ENCODE measurements at regions not wholly inside any gene's neighbourhood (a gene's known extent, or its start where the extent isn't known, plus 50 kb on each side); places are given as distances from the start of the nearest gene placed in this dataset.

- 92% methylated on average over 3 of the region's 5 CpGs for WGBS (ENCODE audit: insufficient coverage)
- H3K9me3 ChIP-seq (replicated peaks; ENCODE audit: control insufficient read depth, low read depth, low read length): no peaks in the 10 kb centered on the region
- H3K4me1 ChIP-seq (ENCODE audit: control insufficient read depth, insufficient read depth, low read length): no peaks in the 10 kb centered on the region
Measured at GRCh38 chr6:139654309-139654708, 279.9 kb upstream of the CITED2 start.

GRCh38 chr6:139653111-139653510, 278.7 kb upstream of the CITED2 start:
- no peak overlapping the region for H3K4me3 ChIP-seq (ENCODE audit: low read length)
- no peak overlapping the region for H3K27ac ChIP-seq (ENCODE audit: low read length)
- no peak for DNase-seq
- no peaks in the 10 kb centered on the region for H3K4me1 ChIP-seq (ENCODE audit: control insufficient read depth, insufficient read depth, low read length)
- no peaks in the 10 kb centered on the region for H3K36me3 ChIP-seq (ENCODE audit: control insufficient read depth, insufficient read depth, low read length)
- no peaks in the 10 kb centered on the region for H3K27me3 ChIP-seq (ENCODE audit: control insufficient read depth, insufficient read depth, low read length)
- H3K9me3 ChIP-seq (replicated peaks; ENCODE audit: control insufficient read depth, low read depth, low read length): no peaks in the 10 kb centered on the region
- 57% methylated on average over 3 of the region's 4 CpGs for WGBS (ENCODE audit: insufficient coverage)

More at GRCh38 chr6:139654309-139654708, 279.9 kb upstream of the CITED2 start:
- Histone ChIP-seq H3K27ac (ENCODE audit: low read length) (no peak overlapping the region), H3K36me3 (ENCODE audit: control insufficient read depth, insufficient read depth, low read length) (no peaks in the 10 kb centered on the region), H3K27me3 (ENCODE audit: control insufficient read depth, insufficient read depth, low read length) (no peaks in the 10 kb centered on the region), H3K4me3 (ENCODE audit: low read length) (no peak overlapping the region)
- DNase-seq: peak; percentile 9

GRCh38 chr6:139650941-139651340, 276.5 kb upstream of the CITED2 start:
- H3K4me3 ChIP-seq (ENCODE audit: low read length): no peak overlapping the region
- no peaks in the 10 kb centered on the region for H3K4me1 ChIP-seq (ENCODE audit: control insufficient read depth, insufficient read depth, low read length)
- H3K9me3 ChIP-seq (replicated peaks; ENCODE audit: control insufficient read depth, low read depth, low read length): no peaks in the 10 kb centered on the region
- no peaks in the 10 kb centered on the region for H3K36me3 ChIP-seq (ENCODE audit: control insufficient read depth, insufficient read depth, low read length)
- no peak overlapping the region for H3K27ac ChIP-seq (ENCODE audit: low read length)
- no peak for DNase-seq
- no peaks in the 10 kb centered on the region for H3K27me3 ChIP-seq (ENCODE audit: control insufficient read depth, insufficient read depth, low read length)
- 79% methylated on average over 2 of the region's 5 CpGs for WGBS (ENCODE audit: insufficient coverage)

GRCh38 chr6:139649732-139650131, 275.3 kb upstream of the CITED2 start:
- Histone ChIP-seq H3K4me1 (ENCODE audit: control insufficient read depth, insufficient read depth, low read length) (peaks cover 6% of the 10 kb centered on the region), H3K9me3 (replicated peaks; ENCODE audit: control insufficient read depth, low read depth, low read length) (no peaks in the 10 kb centered on the region), H3K27ac (ENCODE audit: low read length) (no peak overlapping the region), H3K36me3 (ENCODE audit: control insufficient read depth, insufficient read depth, low read length) (no peaks in the 10 kb centered on the region), H3K4me3 (ENCODE audit: low read length) (no peak overlapping the region), H3K27me3 (ENCODE audit: control insufficient read depth, insufficient read depth, low read length) (no peaks in the 10 kb centered on the region)
- 75% methylated on average over 3 of the region's 3 CpGs for WGBS (ENCODE audit: insufficient coverage)
- no peak for DNase-seq

GRCh38 chr6:139649128-139649527, 274.7 kb upstream of the CITED2 start:
- Histone ChIP-seq H3K27me3 (ENCODE audit: control insufficient read depth, insufficient read depth, low read length) (no peaks in the 10 kb centered on the region), H3K27ac (ENCODE audit: low read length) (no peak overlapping the region), H3K36me3 (ENCODE audit: control insufficient read depth, insufficient read depth, low read length) (no peaks in the 10 kb centered on the region), H3K4me1 (ENCODE audit: control insufficient read depth, insufficient read depth, low read length) (peaks cover 7% of the 10 kb centered on the region), H3K4me3 (ENCODE audit: low read length) (no peak overlapping the region), H3K9me3 (replicated peaks; ENCODE audit: control insufficient read depth, low read depth, low read length) (no peaks in the 10 kb centered on the region)
- WGBS (ENCODE audit: insufficient coverage): no CpG with 5 or more reads among the region's 2 CpGs
- DNase-seq: no peak

GRCh38 chr6:139648430-139649000, 274.1 kb upstream of the CITED2 start:
- no peaks in the 10 kb centered on the region for H3K27me3 ChIP-seq (ENCODE audit: control insufficient read depth, insufficient read depth, low read length)
- H3K4me1 ChIP-seq (ENCODE audit: control insufficient read depth, insufficient read depth, low read length): peaks cover 7% of the 10 kb centered on the region
- H3K4me3 ChIP-seq (ENCODE audit: low read length): no peak overlapping the region
- no peak overlapping the region for H3K27ac ChIP-seq (ENCODE audit: low read length)
- H3K36me3 ChIP-seq (ENCODE audit: control insufficient read depth, insufficient read depth, low read length): no peaks in the 10 kb centered on the region
- peak; percentile 61 for DNase-seq
- H3K9me3 ChIP-seq (replicated peaks; ENCODE audit: control insufficient read depth, low read depth, low read length): no peaks in the 10 kb centered on the region
- 0% methylated on average over 1 of the region's 7 CpGs for WGBS (ENCODE audit: insufficient coverage)

GRCh38 chr6:139647841-139648240, 273.4 kb upstream of the CITED2 start:
- Histone ChIP-seq H3K4me1 (ENCODE audit: control insufficient read depth, insufficient read depth, low read length) (peaks cover 7% of the 10 kb centered on the region), H3K4me3 (ENCODE audit: low read length) (no peak overlapping the region), H3K27me3 (ENCODE audit: control insufficient read depth, insufficient read depth, low read length) (no peaks in the 10 kb centered on the region), H3K9me3 (replicated peaks; ENCODE audit: control insufficient read depth, low read depth, low read length) (no peaks in the 10 kb centered on the region), H3K36me3 (ENCODE audit: control insufficient read depth, insufficient read depth, low read length) (no peaks in the 10 kb centered on the region), H3K27ac (ENCODE audit: low read length) (no peak overlapping the region)
- DNase-seq: no peak
- WGBS (ENCODE audit: insufficient coverage): 63% methylated on average over 4 of the region's 5 CpGs

- no peak overlapping the region for H3K4me3 ChIP-seq (ENCODE audit: low read length)
- peaks cover 7% of the 10 kb centered on the region for H3K4me1 ChIP-seq (ENCODE audit: control insufficient read depth, insufficient read depth, low read length)
- no peak overlapping the region for H3K27ac ChIP-seq (ENCODE audit: low read length)
- WGBS (ENCODE audit: insufficient coverage): 87% methylated on average over 3 of the region's 3 CpGs
- H3K27me3 ChIP-seq (ENCODE audit: control insufficient read depth, insufficient read depth, low read length): no peaks in the 10 kb centered on the region
- no peak for DNase-seq
- no peaks in the 10 kb centered on the region for H3K9me3 ChIP-seq (replicated peaks; ENCODE audit: control insufficient read depth, low read depth, low read length)
- no peaks in the 10 kb centered on the region for H3K36me3 ChIP-seq (ENCODE audit: control insufficient read depth, insufficient read depth, low read length)
Measured at GRCh38 chr6:139647016-139647415, 272.6 kb upstream of the CITED2 start.

GRCh38 chr6:139644821-139645220, 270.4 kb upstream of the CITED2 start:
- Histone ChIP-seq H3K27me3 (ENCODE audit: control insufficient read depth, insufficient read depth, low read length) (no peaks in the 10 kb centered on the region), H3K4me3 (ENCODE audit: low read length) (no peak overlapping the region), H3K9me3 (replicated peaks; ENCODE audit: control insufficient read depth, low read depth, low read length) (no peaks in the 10 kb centered on the region), H3K4me1 (ENCODE audit: control insufficient read depth, insufficient read depth, low read length) (peaks cover 7% of the 10 kb centered on the region), H3K36me3 (ENCODE audit: control insufficient read depth, insufficient read depth, low read length) (no peaks in the 10 kb centered on the region), H3K27ac (ENCODE audit: low read length) (no peak overlapping the region)
- DNase-seq: peak; percentile 57
- 0% methylated on average over 1 of the region's 6 CpGs for WGBS (ENCODE audit: insufficient coverage)

- Histone ChIP-seq H3K36me3 (ENCODE audit: control insufficient read depth, insufficient read depth, low read length) (no peaks in the 10 kb centered on the region), H3K27ac (ENCODE audit: low read length) (no peak overlapping the region), H3K4me1 (ENCODE audit: control insufficient read depth, insufficient read depth, low read length) (peaks cover 7% of the 10 kb centered on the region), H3K27me3 (ENCODE audit: control insufficient read depth, insufficient read depth, low read length) (no peaks in the 10 kb centered on the region), H3K4me3 (ENCODE audit: low read length) (no peak overlapping the region), H3K9me3 (replicated peaks; ENCODE audit: control insufficient read depth, low read depth, low read length) (no peaks in the 10 kb centered on the region)
- DNase-seq: no peak
- WGBS (ENCODE audit: insufficient coverage): 75% methylated on average over 5 of the region's 5 CpGs
Measured at GRCh38 chr6:139643986-139644385, 269.5 kb upstream of the CITED2 start.

GRCh38 chr6:139642346-139642745, 267.9 kb upstream of the CITED2 start:
- no peak overlapping the region for H3K27ac ChIP-seq (ENCODE audit: low read length)
- H3K4me1 ChIP-seq (ENCODE audit: control insufficient read depth, insufficient read depth, low read length): peaks cover 7% of the 10 kb centered on the region
- no peaks in the 10 kb centered on the region for H3K27me3 ChIP-seq (ENCODE audit: control insufficient read depth, insufficient read depth, low read length)
- DNase-seq: no peak
- no peaks in the 10 kb centered on the region for H3K36me3 ChIP-seq (ENCODE audit: control insufficient read depth, insufficient read depth, low read length)
- H3K9me3 ChIP-seq (replicated peaks; ENCODE audit: control insufficient read depth, low read depth, low read length): no peaks in the 10 kb centered on the region
- H3K4me3 ChIP-seq (ENCODE audit: low read length): no peak overlapping the region
- WGBS (ENCODE audit: insufficient coverage): 100% methylated on average over 2 of the region's 2 CpGs

All from muscle of leg (tissue), 3 donors.